ENCODE measurements at regions not wholly inside any gene's neighbourhood (a gene's known extent, or its start where the extent isn't known, plus 50 kb on each side); places are given as distances from the start of the nearest gene placed in this dataset.

DNA sequence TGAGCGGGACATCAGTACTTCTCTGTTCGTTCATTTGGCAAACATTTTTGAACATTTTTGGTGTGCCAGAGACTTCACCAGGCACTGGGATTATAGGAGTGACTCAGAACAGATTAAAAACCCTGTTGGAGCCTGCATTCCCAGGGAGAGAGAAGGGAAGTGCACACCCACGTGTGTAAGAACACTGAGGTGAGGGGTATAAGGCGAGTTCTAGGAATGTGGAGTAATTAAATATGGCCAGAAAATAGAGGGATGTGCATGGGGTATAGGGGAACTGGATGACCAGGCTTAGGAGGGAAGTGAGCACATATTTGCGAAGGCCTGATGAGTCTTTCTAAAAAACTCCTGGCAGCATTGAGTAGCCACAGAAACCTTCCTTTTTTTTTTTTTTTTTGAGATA, 401.2 kb upstream of the C2CD4B start:
- H3K36me3 Mint-ChIP-seq (ENCODE audit: unreplicated experiment): no peaks in the 10 kb centered on the region
- peaks cover 4% of the 10 kb centered on the region for H3K4me1 Mint-ChIP-seq (ENCODE audit: low read depth, unreplicated experiment)
- H3K27me3 Mint-ChIP-seq (ENCODE audit: unreplicated experiment): peaks cover 3% of the 10 kb centered on the region
- no peak overlapping the region for H3K4me3 Mint-ChIP-seq (ENCODE audit: unreplicated experiment)
- H3K9me3 Mint-ChIP-seq (ENCODE audit: unreplicated experiment): peaks cover 1% of the 10 kb centered on the region
- no peak overlapping the region for H3K27ac Mint-ChIP-seq (ENCODE audit: unreplicated experiment)
- TF ChIP-seq, protein P1, sequence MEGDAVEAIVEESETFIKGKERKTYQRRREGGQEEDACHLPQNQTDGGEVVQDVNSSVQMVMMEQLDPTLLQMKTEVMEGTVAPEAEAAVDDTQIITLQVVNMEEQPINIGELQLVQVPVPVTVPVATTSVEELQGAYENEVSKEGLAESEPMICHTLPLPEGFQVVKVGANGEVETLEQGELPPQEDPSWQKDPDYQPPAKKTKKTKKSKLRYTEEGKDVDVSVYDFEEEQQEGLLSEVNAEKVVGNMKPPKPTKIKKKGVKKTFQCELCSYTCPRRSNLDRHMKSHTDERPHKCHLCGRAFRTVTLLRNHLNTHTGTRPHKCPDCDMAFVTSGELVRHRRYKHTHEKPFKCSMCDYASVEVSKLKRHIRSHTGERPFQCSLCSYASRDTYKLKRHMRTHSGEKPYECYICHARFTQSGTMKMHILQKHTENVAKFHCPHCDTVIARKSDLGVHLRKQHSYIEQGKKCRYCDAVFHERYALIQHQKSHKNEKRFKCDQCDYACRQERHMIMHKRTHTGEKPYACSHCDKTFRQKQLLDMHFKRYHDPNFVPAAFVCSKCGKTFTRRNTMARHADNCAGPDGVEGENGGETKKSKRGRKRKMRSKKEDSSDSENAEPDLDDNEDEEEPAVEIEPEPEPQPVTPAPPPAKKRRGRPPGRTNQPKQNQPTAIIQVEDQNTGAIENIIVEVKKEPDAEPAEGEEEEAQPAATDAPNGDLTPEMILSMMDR (IDR thresholded peaks at IDR 0.05; ENCODE audit: partially characterized antibody, unreplicated experiment): no peak
- DNase-seq: no peak

DNA sequence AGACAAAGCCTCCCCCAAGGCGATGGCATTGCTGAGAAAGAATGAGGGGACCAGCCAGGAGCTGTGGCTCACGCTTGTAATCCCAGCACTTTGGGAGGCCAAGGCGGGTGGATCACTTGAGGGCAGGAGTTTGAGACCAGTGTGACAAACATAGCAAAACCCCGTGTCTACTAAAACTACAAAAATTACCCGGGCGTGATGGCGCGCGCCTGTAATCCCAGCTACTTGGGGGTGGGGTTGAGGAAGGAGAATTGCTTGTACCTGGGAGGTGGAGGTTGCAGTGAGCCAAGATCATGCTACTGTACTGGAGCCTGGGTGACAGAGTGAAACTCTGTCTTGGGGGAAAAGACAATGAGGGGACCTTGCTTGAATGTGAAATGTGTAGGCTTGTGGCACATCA, 402.4 kb upstream of the C2CD4B start:
- no peak overlapping the region for H3K27ac Mint-ChIP-seq (ENCODE audit: unreplicated experiment)
- H3K27me3 Mint-ChIP-seq (ENCODE audit: unreplicated experiment): peaks cover 6% of the 10 kb centered on the region
- H3K9me3 Mint-ChIP-seq (ENCODE audit: unreplicated experiment): peaks cover 3% of the 10 kb centered on the region
- H3K4me1 Mint-ChIP-seq (ENCODE audit: low read depth, unreplicated experiment): peaks cover 4% of the 10 kb centered on the region
- H3K4me3 Mint-ChIP-seq (ENCODE audit: unreplicated experiment): no peak overlapping the region
- no peaks in the 10 kb centered on the region for H3K36me3 Mint-ChIP-seq (ENCODE audit: unreplicated experiment)
- DNase-seq: no peak
- TF ChIP-seq, protein P1 (IDR thresholded peaks at IDR 0.05; ENCODE audit: partially characterized antibody, unreplicated experiment): no peak

DNA sequence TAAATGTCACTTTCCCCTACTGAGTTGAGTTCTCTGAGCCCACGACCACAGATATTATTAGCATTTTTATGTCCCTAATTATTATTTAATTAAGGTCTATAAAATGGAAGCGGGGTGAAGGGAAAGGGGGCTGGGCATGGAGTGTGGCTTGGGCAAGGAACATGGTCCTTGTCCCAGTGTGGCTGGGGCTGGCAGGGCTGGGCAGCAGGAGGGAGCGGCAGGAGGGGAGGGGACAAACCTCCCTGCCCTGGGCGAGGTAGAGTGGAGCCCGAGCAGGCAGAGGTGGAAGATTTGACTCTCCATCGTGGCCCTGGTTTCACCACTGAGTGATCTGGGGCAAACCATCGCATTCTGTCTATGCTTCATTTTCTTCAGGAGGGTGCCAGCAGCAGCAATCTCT, 402.9 kb upstream of the C2CD4B start:
- H3K4me1 Mint-ChIP-seq (ENCODE audit: low read depth, unreplicated experiment): peaks cover 7% of the 10 kb centered on the region
- H3K4me3 Mint-ChIP-seq (ENCODE audit: unreplicated experiment): no peak overlapping the region
- H3K27me3 Mint-ChIP-seq (ENCODE audit: unreplicated experiment): peaks cover 6% of the 10 kb centered on the region
- no peak overlapping the region for H3K27ac Mint-ChIP-seq (ENCODE audit: unreplicated experiment)
- peaks cover 7% of the 10 kb centered on the region for H3K9me3 Mint-ChIP-seq (ENCODE audit: unreplicated experiment)
- peaks cover 4% of the 10 kb centered on the region for H3K36me3 Mint-ChIP-seq (ENCODE audit: unreplicated experiment)
- TF ChIP-seq, protein P1 (IDR thresholded peaks at IDR 0.05; ENCODE audit: partially characterized antibody, unreplicated experiment): no peak
- DNase-seq: no peak

DNA sequence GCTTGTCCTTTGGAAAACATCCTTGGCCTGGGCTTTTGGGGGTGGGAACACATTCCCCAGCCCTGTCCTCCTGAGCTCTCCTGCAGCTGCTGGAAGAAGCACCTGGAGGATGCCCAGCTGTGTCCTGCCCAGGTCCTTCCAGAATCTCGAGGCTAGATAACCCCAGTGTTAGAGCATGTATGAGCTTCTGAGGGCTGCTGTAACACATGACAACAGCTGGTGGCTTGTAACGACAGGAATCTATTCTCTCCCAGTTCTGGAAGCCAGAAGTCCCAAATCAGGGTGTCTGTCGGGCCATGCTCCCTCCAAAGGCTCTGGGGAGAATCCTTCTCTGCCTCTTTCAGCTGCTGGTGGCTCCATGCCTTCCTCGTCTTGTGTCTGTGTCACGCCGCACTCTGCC, 403.6 kb upstream of the C2CD4B start:
- no peak overlapping the region for H3K4me3 Mint-ChIP-seq (ENCODE audit: unreplicated experiment)
- H3K36me3 Mint-ChIP-seq (ENCODE audit: unreplicated experiment): peaks cover 4% of the 10 kb centered on the region
- DNase-seq: no peak
- no peak overlapping the region for H3K27ac Mint-ChIP-seq (ENCODE audit: unreplicated experiment)
- peaks cover 11% of the 10 kb centered on the region for H3K4me1 Mint-ChIP-seq (ENCODE audit: low read depth, unreplicated experiment)
- TF ChIP-seq, protein P1 (IDR thresholded peaks at IDR 0.05; ENCODE audit: partially characterized antibody, unreplicated experiment): no peak
- H3K27me3 Mint-ChIP-seq (ENCODE audit: unreplicated experiment): peaks cover 6% of the 10 kb centered on the region
- H3K9me3 Mint-ChIP-seq (ENCODE audit: unreplicated experiment): peaks cover 8% of the 10 kb centered on the region

DNA sequence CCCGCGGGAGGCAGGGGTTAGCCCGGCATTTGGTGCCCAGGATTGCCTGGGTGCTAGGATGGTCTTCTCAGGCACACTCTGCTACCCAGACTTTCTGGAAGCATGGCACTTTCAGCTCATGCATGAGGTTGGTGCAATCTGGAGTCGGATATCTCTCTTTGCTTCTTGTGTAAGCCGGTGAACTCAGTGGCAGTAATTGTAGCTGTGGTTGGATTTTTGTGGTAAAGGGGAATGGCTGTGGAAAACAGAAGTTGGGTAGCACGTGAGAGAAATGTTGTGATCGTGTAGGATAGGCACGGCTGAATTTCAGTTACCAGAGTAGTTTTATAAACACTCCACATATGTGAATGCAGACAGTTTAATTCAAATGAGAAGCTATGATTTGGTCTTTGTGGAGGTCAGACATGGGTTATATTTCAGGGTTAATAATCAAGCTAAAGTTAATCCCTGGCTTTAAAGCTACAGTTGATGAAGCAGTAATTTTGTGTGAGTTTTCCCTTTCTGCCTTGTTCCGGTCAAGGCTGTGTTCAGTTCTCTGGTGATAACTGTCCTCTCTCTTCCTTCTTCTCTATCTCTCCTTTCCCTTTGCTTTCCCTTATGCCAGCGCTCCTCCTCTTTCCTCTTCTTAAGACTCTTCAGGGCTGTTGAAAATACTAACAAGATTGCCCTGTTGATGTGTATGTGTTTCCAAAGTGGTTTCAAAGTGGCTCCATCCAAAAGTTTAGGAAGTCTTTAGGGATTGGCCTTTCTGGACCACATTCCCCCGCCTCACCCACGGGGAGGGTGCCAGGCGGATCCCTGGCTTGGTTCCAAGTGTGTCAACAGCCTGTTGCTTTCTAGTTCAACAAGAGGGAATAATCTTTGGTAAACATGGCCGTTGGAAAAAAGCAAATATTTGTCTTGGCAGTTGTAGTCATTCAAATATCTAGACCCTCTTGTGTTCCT, 404.6 kb upstream of the C2CD4B start:
- H3K4me3 Mint-ChIP-seq (ENCODE audit: unreplicated experiment): no peak overlapping the region
- H3K4me1 Mint-ChIP-seq (ENCODE audit: low read depth, unreplicated experiment): peaks cover 16% of the 10 kb centered on the region
- H3K9me3 Mint-ChIP-seq (ENCODE audit: unreplicated experiment): peaks cover 12% of the 10 kb centered on the region
- no peak for DNase-seq
- H3K27ac Mint-ChIP-seq (ENCODE audit: unreplicated experiment): no peak overlapping the region
- TF ChIP-seq, protein P1 (IDR thresholded peaks at IDR 0.05; ENCODE audit: partially characterized antibody, unreplicated experiment): no peak
- peaks cover 4% of the 10 kb centered on the region for H3K36me3 Mint-ChIP-seq (ENCODE audit: unreplicated experiment)
- H3K27me3 Mint-ChIP-seq (ENCODE audit: unreplicated experiment): peaks cover 6% of the 10 kb centered on the region

Data from glutamatergic neuron (in vitro differentiated cells).